Rectal smooth muscle tissue (tissue), 1 donor: ENCODE measurements at regions not wholly inside any gene's neighbourhood (a gene's known extent, or its start where the extent isn't known, plus 50 kb on each side); places are given as distances from the start of the nearest gene placed in this dataset.

Experiments
- H3K27ac ChIP-seq: one replicate; pipeline ENCODE4 v1.7.0; 2013; ENCODE audit warnings: low read depth, low read length, inconsistent platforms
- H3K27me3 ChIP-seq: one replicate; pipeline ENCODE4 v1.7.0; 2013; ENCODE audit warnings: low read length; ENCODE audit not compliant: control insufficient read depth, insufficient read depth
- H3K36me3 ChIP-seq: one replicate; pipeline ENCODE4 v1.7.0; 2013; ENCODE audit warnings: low read length; ENCODE audit not compliant: control insufficient read depth, insufficient read depth
- H3K4me1 ChIP-seq: one replicate; pipeline ENCODE4 v1.7.0; 2013; ENCODE audit warnings: low read length; ENCODE audit not compliant: control insufficient read depth, insufficient read depth
- H3K4me3 ChIP-seq: one replicate; pipeline ENCODE4 v1.7.0; 2013; ENCODE audit warnings: low read length
- H3K9ac ChIP-seq: one replicate; pipeline ENCODE4 v1.7.0; 2013; ENCODE audit warnings: low read length

DNA sequence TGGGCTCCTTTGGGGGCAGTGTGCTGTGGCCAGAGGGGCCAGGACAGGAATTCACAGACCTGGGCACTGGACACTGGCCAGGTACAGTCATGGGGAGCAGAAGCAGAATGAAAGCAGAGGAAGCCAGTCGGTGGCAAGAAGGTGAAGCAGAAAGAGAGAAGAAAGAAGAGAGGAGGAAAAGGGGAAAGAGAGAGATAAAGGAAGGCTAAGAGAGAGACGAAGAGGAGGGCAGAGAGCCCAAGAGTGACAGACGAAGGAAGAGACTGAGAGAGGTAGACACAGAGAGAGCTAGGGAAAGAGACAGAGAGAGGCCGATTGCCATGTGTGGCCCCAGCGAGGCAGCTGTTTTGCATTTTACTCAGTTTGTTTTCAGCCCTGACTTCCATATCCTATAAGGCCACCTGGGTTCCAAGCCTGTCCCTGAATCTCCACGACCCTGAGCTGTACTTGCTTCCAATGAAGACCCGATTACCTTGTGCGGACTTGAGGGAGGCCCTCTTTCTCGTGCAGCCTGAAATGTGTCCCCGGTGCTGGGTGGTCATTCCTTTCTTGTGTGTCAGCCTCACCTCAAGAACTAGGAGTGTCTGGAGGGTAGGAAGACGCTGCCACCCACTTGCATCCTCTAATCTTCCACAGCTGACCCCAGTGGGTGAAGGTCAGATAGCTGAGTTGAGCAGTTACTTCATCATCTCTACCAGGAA, 73.9 kb downstream of the LSM3 start:
- no peak overlapping the region for H3K4me3 ChIP-seq
- no peaks in the 10 kb centered on the region for H3K36me3 ChIP-seq
- H3K4me1 ChIP-seq, result no peaks in the 10 kb centered on the region
- no peaks in the 10 kb centered on the region for H3K27me3 ChIP-seq
- no peak overlapping the region for H3K9ac ChIP-seq
- H3K27ac ChIP-seq, result no peak overlapping the region

DNA sequence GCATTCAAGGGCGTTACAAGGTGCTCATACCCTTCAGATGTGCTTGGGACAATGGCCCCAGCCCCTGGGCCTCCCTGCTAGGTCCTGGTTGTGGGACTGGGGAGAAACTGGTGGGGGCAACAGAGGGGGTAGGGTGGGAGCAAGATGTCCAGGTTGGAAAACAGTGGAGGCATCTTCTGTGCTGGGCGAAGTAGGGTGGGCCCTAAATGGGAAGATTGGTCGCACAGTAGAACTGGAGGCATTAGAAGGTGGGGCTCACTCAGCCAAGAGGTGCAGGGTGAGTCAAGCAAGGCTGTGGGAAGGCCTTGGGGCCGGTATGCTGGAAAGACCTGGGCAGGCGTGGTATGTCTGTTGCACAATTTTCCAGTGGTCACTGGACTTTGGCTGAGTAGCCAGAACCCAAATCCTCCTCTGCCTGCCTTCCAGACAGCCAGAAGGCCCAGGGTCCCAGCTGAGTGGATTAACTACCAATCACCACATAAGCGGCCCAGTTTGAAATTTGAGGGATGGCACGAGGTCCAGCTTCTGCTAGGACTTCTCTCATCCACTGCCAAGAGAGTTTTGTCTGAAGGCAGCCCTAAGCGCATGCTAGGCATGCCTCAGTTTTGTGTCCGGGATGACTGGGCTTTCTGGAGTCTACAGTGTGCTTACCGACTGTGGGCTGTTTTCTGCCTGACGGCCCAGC, 74.5 kb downstream of the LSM3 start:
- H3K27me3 ChIP-seq, result no peaks in the 10 kb centered on the region
- no peaks in the 10 kb centered on the region for H3K36me3 ChIP-seq
- no peaks in the 10 kb centered on the region for H3K4me1 ChIP-seq
- H3K4me3 ChIP-seq, result no peak overlapping the region
- H3K27ac ChIP-seq, result no peak overlapping the region
- H3K9ac ChIP-seq, result no peak overlapping the region

DNA sequence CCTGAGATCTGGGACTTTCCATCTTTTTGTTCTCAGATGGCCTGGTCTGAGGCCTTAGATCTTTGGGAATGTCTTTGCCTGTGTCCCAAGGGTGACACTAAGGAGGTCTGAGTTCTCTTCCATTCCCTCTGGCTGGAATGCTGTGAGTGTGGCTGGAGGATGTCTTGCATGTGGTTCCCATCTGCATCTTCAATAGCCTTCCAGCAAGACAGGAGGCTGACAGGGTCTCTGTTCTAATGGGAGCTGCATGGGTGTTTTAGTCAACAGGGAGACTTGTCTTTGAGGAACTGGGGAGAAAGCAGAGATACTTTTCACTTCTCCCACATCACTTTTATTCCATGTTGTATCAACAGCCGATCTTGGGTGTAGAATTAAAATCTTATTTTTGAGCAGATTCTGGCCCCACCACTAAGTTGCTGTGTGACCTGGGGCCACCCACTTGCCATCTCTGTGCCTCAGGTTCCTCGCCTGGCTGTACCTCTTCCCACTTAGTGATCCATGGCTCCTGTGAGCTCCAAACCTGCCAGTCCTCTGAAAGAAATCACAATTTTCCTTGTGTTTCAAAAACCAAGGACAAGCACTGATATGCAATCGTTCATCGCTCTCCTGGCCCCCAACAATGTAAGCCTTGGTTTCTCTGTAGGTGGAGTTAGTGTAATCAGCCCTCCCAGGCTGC, 75.2 kb downstream of the LSM3 start:
- no peaks in the 10 kb centered on the region for H3K36me3 ChIP-seq
- no peak overlapping the region for H3K9ac ChIP-seq
- no peaks in the 10 kb centered on the region for H3K27me3 ChIP-seq
- H3K27ac ChIP-seq, result no peak overlapping the region
- no peaks in the 10 kb centered on the region for H3K4me1 ChIP-seq
- no peak overlapping the region for H3K4me3 ChIP-seq

DNA sequence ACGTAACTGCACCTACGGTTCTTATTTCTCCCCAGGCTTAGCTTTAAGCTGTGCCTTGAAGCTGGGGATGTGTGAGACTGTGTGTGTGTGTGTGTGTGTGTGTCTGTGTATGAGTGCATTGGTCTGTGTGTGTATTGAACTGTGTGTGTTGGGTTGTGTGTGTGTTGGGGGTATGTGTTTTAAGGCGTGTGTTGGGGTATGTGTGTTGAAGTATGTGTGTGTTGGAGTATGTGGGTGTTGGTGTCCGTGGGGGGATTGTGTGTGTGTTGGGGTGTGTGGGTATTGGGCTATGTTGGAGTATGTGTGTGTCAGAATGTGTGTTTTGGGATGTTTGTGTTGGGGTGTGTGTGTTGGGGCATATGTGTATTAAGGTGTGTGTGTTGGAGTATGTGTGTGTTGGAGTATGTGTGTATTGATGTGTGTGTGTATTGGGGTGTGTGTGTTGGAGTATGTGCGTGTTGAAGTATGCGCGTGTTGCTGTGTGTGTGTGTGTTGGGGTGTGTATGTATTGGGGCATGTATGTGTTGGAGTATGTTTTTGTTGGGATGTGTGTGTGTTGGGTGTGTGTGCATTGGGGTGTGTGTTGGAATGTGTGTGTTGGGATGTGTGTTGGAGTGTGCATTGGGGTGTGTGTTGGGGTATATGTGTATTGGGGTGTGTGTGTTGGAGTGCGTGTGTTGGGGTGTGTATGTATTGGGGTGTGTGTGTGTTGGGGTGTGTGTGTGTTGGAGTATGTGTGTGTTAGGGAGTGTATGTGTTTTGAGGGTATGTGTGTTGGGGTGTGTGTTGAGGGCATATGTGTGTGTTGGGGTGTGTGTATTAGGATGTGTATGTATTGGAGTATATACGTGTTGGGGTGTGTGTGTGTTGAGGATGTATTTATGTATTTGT, 76.4 kb downstream of the LSM3 start:
- Histone ChIP-seq H3K4me3 (no peak overlapping the region), H3K4me1 (no peaks in the 10 kb centered on the region), H3K9ac (no peak overlapping the region), H3K27ac (no peak overlapping the region), H3K27me3 (no peaks in the 10 kb centered on the region), H3K36me3 (no peaks in the 10 kb centered on the region)

DNA sequence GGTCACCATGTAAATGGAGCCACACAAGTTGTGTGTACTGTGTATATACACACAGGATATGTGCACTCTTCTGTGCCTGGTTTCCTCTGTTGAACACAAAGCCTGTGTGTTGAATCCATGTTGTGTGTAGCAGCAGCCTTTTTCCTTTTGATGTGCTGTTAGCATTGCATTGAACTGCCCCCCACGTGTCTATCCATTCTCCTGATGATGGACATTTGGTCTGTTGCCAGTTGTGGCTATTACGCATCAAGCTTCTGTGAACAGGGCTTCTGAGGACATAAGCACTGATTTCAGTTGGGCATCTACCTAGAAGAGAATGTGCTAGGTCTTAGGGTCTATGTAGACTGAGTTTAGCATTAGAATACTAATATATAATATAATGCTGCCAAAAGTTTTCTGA, 77.4 kb downstream of the LSM3 start:
- Histone ChIP-seq H3K9ac (no peak overlapping the region), H3K4me1 (no peaks in the 10 kb centered on the region), H3K27ac (no peak overlapping the region)

DNA sequence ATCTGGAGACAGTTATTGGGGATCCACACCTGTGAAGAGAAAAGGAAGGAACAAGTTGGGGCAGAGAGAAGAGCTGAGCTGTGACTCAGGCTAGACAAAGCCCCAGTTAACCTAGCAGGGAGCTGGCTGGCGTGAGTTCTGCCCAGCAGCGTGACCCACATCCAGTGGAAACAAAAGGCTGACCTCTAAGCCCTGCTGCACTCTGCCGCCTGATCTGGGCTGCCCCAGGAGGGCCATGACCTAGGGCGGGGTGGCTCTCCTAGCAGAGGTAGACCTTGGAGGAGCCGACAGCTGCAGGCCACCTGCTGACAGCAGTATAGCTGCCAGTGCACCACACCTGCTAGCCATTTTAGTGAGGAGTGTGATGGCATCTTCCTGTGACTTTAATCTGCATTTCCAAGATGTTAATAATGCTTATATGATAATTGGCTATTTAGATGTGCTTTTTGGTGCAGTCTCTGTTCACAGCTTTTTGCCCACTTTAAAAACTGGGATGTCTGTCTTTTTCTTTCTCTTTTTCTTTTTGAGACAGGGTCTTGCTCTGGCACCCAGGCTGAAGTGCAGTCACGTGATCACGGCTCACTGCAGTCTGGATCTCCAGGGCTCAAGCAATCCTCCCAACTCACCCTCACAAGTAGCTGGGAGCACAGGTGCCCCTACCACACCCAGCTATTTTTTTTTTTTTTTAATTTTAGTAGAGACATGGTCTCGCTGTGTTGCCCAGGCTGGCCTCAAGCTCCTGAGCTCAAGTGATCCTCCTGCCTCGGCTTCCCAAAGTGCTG, 78.1 kb downstream of the LSM3 start:
- Histone ChIP-seq H3K4me3 (no peak overlapping the region), H3K36me3 (no peaks in the 10 kb centered on the region), H3K9ac (no peak overlapping the region), H3K27ac (no peak overlapping the region), H3K4me1 (no peaks in the 10 kb centered on the region), H3K27me3 (no peaks in the 10 kb centered on the region)

More for the DNA sequence above, 77.4 kb downstream of the LSM3 start:
- H3K27me3 ChIP-seq, result no peaks in the 10 kb centered on the region
- H3K36me3 ChIP-seq, result no peaks in the 10 kb centered on the region
- no peak overlapping the region for H3K4me3 ChIP-seq

DNA sequence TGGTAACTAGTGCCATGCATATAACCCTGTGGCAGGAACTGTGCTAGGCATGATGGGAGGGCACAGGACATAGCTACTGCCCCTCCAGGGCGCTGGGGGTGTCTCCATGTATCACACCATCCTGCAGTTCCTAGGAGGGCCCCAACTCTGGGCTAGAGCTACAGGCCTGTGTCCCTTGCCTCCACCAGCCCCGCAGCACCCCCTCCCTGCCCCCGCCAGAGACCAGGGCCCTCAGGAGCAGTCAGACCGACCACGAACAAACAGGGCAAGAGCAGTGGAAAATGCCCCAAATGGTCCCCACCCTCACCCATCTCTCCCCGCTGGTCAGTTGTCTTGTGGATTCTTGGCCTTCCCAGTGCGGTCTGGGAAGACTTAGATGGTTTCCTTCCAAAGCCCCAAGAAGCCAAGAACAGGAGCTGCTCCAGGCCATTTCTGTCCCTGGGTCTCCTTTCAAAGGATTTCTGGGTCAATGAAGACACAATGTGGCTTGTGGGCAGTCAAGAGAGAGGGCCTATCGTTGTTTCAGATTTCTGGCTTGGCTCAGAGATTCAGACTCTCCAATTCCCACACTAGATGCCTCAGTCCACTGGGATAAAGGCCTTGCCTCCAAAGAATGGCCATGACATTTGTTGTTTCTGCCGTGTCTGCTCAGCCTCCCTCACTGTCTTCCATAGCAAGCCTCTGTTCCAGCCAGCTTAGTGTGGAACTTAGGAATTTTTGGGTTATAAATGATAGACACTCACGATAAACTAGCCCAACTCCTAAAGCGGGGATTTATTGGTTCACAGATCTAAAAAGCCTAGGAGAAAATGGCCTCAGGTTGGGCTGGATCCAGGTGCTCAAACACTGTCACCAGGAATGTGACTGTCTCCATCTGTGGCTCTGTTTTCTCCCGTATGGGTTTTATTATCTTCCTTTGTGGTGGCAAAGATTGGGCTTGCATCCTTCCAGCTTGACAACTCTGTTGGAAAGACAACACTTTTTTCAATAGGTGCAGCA, 80.6 kb downstream of the LSM3 start:
- H3K4me3 ChIP-seq, result no peak overlapping the region
- no peak overlapping the region for H3K27ac ChIP-seq
- H3K9ac ChIP-seq, result no peak overlapping the region
- no peaks in the 10 kb centered on the region for H3K27me3 ChIP-seq
- H3K4me1 ChIP-seq, result no peaks in the 10 kb centered on the region
- no peaks in the 10 kb centered on the region for H3K36me3 ChIP-seq

DNA sequence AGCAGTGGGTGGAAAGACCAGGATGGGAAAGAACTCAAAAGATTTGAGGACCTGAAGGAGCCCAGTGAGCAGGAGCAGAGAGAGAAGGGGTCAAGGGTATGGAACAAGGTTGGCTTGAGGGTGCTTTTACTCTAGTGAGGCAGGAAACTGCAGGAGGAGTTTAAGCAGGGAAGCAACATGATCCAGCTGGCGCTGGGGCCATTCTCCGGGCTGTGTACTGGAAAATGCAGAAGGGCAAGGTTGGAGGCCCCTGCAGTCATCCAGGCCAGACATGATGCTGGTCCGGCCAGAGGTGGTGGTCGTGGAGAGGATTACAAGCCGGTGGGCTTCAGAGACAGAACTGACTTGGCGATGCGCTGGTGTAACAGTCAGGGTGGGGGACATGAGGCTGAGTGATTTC, 81.8 kb downstream of the LSM3 start:
- Histone ChIP-seq H3K4me1 (no peaks in the 10 kb centered on the region), H3K36me3 (no peaks in the 10 kb centered on the region), H3K9ac (no peak overlapping the region), H3K4me3 (no peak overlapping the region), H3K27ac (no peak overlapping the region), H3K27me3 (no peaks in the 10 kb centered on the region)

DNA sequence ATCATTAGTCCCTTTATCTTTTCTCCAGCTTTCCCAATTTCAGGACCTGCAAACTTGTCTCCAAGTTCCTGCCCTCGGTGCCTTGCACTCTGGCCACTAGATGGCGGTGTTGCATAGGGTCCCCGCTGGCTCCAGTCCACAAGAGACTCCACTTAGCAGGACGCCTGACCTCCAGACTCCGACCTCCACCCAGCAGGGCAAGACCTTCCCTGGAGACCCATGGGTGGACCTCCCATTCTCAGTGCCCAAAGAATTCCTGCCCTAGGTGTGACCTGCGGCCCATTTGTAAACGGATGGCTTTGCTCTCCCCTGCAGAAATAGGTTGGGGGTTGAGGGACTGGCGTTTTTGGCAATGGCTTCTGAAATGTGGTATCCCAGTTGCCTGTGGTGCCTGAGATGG, 82.6 kb downstream of the LSM3 start:
- H3K36me3 ChIP-seq, result no peaks in the 10 kb centered on the region
- H3K27me3 ChIP-seq, result no peaks in the 10 kb centered on the region
- no peak overlapping the region for H3K27ac ChIP-seq
- H3K4me1 ChIP-seq, result no peaks in the 10 kb centered on the region
- no peak overlapping the region for H3K4me3 ChIP-seq
- no peak overlapping the region for H3K9ac ChIP-seq

DNA sequence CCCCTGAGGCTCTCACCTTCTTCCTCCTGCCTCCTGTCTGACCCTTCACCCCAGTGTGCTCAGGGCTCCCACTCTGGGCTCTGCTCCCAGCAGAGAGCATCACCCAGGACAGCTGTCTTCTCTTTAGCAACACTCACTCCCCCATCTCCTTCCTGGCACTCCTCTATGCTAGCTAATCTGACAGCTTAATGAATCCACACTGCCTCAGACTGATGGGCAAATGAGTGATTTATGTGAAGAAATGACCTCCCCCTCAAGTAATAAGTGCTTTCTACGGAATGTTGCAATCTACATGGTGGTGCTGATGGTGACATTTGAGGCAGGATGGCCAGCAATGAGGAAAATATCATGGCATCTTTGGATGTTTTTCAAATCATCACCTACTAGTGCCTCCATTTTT, 83.6 kb downstream of the LSM3 start:
- H3K27ac ChIP-seq, result no peak overlapping the region
- no peak overlapping the region for H3K4me3 ChIP-seq
- no peak overlapping the region for H3K9ac ChIP-seq
- no peaks in the 10 kb centered on the region for H3K4me1 ChIP-seq
- H3K27me3 ChIP-seq, result no peaks in the 10 kb centered on the region
- H3K36me3 ChIP-seq, result no peaks in the 10 kb centered on the region

DNA sequence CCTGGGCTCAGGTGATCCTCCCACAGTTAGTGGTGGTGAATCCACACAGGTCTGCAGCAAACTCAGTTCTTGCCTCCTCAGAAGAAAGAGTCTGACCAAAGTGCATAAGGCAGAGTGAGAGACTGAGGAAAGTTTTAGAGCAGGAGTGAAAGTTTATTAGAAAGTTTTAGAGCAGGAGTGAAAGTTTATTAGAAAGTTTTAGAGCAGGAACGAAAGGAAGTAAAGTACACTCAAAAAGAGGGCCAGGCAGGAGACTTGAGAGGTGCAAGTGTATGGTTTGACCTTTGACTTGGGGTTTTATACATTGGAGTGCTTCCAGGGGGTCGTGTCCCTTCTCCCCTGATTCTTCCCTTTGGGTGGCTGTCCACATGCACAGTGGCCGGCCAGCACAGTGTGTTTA, 84.2 kb downstream of the LSM3 start:
- H3K27me3 ChIP-seq, result no peaks in the 10 kb centered on the region
- H3K27ac ChIP-seq, result no peak overlapping the region
- no peak overlapping the region for H3K4me3 ChIP-seq
- H3K4me1 ChIP-seq, result no peaks in the 10 kb centered on the region
- H3K9ac ChIP-seq, result no peak overlapping the region
- H3K36me3 ChIP-seq, result no peaks in the 10 kb centered on the region
